Endodermal cell (in vitro differentiated cells): ENCODE measurements at regions not wholly inside any gene's neighbourhood (a gene's known extent, or its start where the extent isn't known, plus 50 kb on each side); places are given as distances from the start of the nearest gene placed in this dataset.

Experiments used
- DNase-seq: peaks from one replicate; pipeline ENCODE4 v3.0.0-alpha.2; 2017
- H3K27ac ChIP-seq: 2 replicates; pipeline ENCODE4 v1.5.1; 2013; ENCODE audit warnings: mild to moderate bottlenecking, low read depth, low read length, moderate library complexity
- H3K27me3 ChIP-seq: 2 replicates; pipeline ENCODE4 v1.6.1; 2013; ENCODE audit warnings: mild to moderate bottlenecking, low read length, moderate library complexity; ENCODE audit not compliant: insufficient read depth, control insufficient read depth, poor library complexity, severe bottlenecking
- H3K36me3 ChIP-seq: 2 replicates; pipeline ENCODE4 v1.7.0; 2013; ENCODE audit warnings: mild to moderate bottlenecking, low read length, moderate library complexity; ENCODE audit not compliant: control insufficient read depth, insufficient read depth
- H3K4me1 ChIP-seq: one replicate; pipeline ENCODE4 v1.7.0; 2013; ENCODE audit warnings: low read length; ENCODE audit not compliant: control insufficient read depth, insufficient read depth
- H3K4me3 ChIP-seq: 2 replicates; pipeline ENCODE4 v1.5.1; 2013; ENCODE audit warnings: mild to moderate bottlenecking, low read length, moderate library complexity
- H3K9ac ChIP-seq: 2 replicates; pipeline ENCODE4 v1.6.1; 2013; ENCODE audit warnings: mild to moderate bottlenecking, low read length, moderate library complexity; ENCODE audit not compliant: poor library complexity, severe bottlenecking; ENCODE audit errors: extremely low read depth
- H3K9me3 ChIP-seq: 2 replicates; pipeline ENCODE4 v1.6.1; 2013; ENCODE audit warnings: mild to moderate bottlenecking, low read length, moderate library complexity; ENCODE audit not compliant: control insufficient read depth
- H3K27ac Mint-ChIP-seq: 2 replicates; pipeline ENCODE4 v1.8.0; 2020; ENCODE audit warnings: mixed read lengths
- H3K27me3 Mint-ChIP-seq: 2 replicates; pipeline ENCODE4 v1.8.0; 2021; ENCODE audit warnings: mild to moderate bottlenecking, mixed read lengths; ENCODE audit not compliant: insufficient read depth
- H3K36me3 Mint-ChIP-seq: 2 replicates; pipeline ENCODE4 v1.8.0; 2020; ENCODE audit warnings: low read depth, mixed read lengths
- H3K4me1 Mint-ChIP-seq: 2 replicates; pipeline ENCODE4 v1.8.0; 2020; ENCODE audit warnings: mixed read lengths
- H3K4me3 Mint-ChIP-seq: 2 replicates; pipeline ENCODE4 v1.8.0; 2020; ENCODE audit warnings: mild to moderate bottlenecking, moderate library complexity, mixed read lengths
- H3K9me3 Mint-ChIP-seq: 2 replicates; pipeline ENCODE4 v1.8.0; 2020; ENCODE audit warnings: mild to moderate bottlenecking, mixed read lengths
- CTCF ChIP-seq: fragments of 200-600 bp; sonication (generic); conservative IDR thresholded peaks from 2 replicates; pipeline ENCODE4 v1.5.0; 2021; ENCODE audit warnings: antibody characterized with exemption, mild to moderate bottlenecking
- WGBS, 2 experiments: methylation state at CpG; one replicate each; pipeline versions ENCODE4 v1.1.5 to v1.1.7; 2013; ENCODE audit warnings: missing lambda C conversion rate in 2 of 2, mixed read lengths in 1 of 2; ENCODE audit not compliant: insufficient coverage in 1 of 2, insufficient read length in 1 of 2; 5-methylcytosine and 5-hydroxymethylcytosine counted together

GRCh38 chr5:173733021-173733420 is 116.6 kb upstream of the BOD1 start:
- Mint-ChIP-seq H3K27ac (no peak overlapping the region), H3K36me3 (peaks cover 10% of the 10 kb centered on the region), H3K27me3 (no peaks in the 10 kb centered on the region), H3K4me3 (no peak overlapping the region), H3K9me3 (no peaks in the 10 kb centered on the region), H3K4me1 (peaks cover 22% of the 10 kb centered on the region)
- no peak overlapping the region for H3K27ac ChIP-seq
- H3K4me3 ChIP-seq: no peak overlapping the region
- TF ChIP-seq CTCF: no peak
- no peak overlapping the region for H3K9ac ChIP-seq
- no peaks in the 10 kb centered on the region for H3K36me3 ChIP-seq
- no peaks in the 10 kb centered on the region for H3K27me3 ChIP-seq
- no peaks in the 10 kb centered on the region for H3K9me3 ChIP-seq
- H3K4me1 ChIP-seq: peaks cover 14% of the 10 kb centered on the region
- 92 to 98% methylated on average over 4 to 5 of the region's 5 CpGs for WGBS, 2 experiments
- DNase-seq: no peak

GRCh38 chr5:173733425-173733824 is 117.0 kb upstream of the BOD1 start:
- H3K4me3 Mint-ChIP-seq: no peak overlapping the region
- H3K27me3 ChIP-seq: no peaks in the 10 kb centered on the region
- peaks cover 18% of the 10 kb centered on the region for H3K4me1 Mint-ChIP-seq
- H3K36me3 Mint-ChIP-seq: peaks cover 14% of the 10 kb centered on the region
- no peaks in the 10 kb centered on the region for H3K36me3 ChIP-seq
- no peak overlapping the region for H3K4me3 ChIP-seq
- H3K27me3 Mint-ChIP-seq: no peaks in the 10 kb centered on the region
- WGBS, 2 experiments: 94 to 100% methylated on average over 8 to 9 of the region's 9 CpGs
- no peak overlapping the region for H3K27ac Mint-ChIP-seq
- H3K9me3 ChIP-seq: no peaks in the 10 kb centered on the region
- no peak overlapping the region for H3K9ac ChIP-seq
- no peak overlapping the region for H3K27ac ChIP-seq
- no peak for TF ChIP-seq CTCF
- DNase-seq: no peak
- peaks cover 11% of the 10 kb centered on the region for H3K4me1 ChIP-seq
- no peaks in the 10 kb centered on the region for H3K9me3 Mint-ChIP-seq

GRCh38 chr5:173733831-173734501 is 117.5 kb upstream of the BOD1 start:
- H3K9me3 ChIP-seq: no peaks in the 10 kb centered on the region
- no peak overlapping the region for H3K4me3 ChIP-seq
- Mint-ChIP-seq H3K27ac (no peak overlapping the region), H3K4me3 (no peak overlapping the region), H3K9me3 (no peaks in the 10 kb centered on the region), H3K27me3 (no peaks in the 10 kb centered on the region), H3K36me3 (peaks cover 17% of the 10 kb centered on the region), H3K4me1 (peaks cover 12% of the 10 kb centered on the region)
- no peak overlapping the region for H3K9ac ChIP-seq
- peaks cover 7% of the 10 kb centered on the region for H3K4me1 ChIP-seq
- no peak for TF ChIP-seq CTCF
- WGBS, 2 experiments: 92 to 93% methylated on average over 9 to 18 of the region's 18 CpGs
- no peak for DNase-seq
- H3K27me3 ChIP-seq: no peaks in the 10 kb centered on the region
- H3K36me3 ChIP-seq: no peaks in the 10 kb centered on the region
- no peak overlapping the region for H3K27ac ChIP-seq
